ENCODE measurements at regions not wholly inside any gene's neighbourhood (a gene's known extent, or its start where the extent isn't known, plus 50 kb on each side); places are given as distances from the start of the nearest gene placed in this dataset.

GRCh38 chr14:98512501-98513251 lies 759.3 kb downstream of the BCL11B start:
- TF ChIP-seq, protein P1, sequence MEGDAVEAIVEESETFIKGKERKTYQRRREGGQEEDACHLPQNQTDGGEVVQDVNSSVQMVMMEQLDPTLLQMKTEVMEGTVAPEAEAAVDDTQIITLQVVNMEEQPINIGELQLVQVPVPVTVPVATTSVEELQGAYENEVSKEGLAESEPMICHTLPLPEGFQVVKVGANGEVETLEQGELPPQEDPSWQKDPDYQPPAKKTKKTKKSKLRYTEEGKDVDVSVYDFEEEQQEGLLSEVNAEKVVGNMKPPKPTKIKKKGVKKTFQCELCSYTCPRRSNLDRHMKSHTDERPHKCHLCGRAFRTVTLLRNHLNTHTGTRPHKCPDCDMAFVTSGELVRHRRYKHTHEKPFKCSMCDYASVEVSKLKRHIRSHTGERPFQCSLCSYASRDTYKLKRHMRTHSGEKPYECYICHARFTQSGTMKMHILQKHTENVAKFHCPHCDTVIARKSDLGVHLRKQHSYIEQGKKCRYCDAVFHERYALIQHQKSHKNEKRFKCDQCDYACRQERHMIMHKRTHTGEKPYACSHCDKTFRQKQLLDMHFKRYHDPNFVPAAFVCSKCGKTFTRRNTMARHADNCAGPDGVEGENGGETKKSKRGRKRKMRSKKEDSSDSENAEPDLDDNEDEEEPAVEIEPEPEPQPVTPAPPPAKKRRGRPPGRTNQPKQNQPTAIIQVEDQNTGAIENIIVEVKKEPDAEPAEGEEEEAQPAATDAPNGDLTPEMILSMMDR (IDR thresholded peaks at IDR 0.05; ENCODE audit: insufficient read depth, low read length, poor library complexity, severe bottlenecking), result no peak
- no peak for DNase-seq (ENCODE audit: extremely low read depth, insufficient read length)
- H3K27me3 ChIP-seq (replicated peaks; ENCODE audit: control insufficient read depth, insufficient read depth, low read length), result no peaks in the 10 kb centered on the region
- H3K36me3 ChIP-seq (ENCODE audit: control insufficient read depth, insufficient read depth, low read length), result no peaks in the 10 kb centered on the region
- no peak overlapping the region for H3K4me3 ChIP-seq (replicated peaks; ENCODE audit: low read depth, low read length)

GRCh38 chr14:98513558-98513957 lies 758.4 kb downstream of the BCL11B start:
- H3K4me3 ChIP-seq (replicated peaks; ENCODE audit: low read depth, low read length), result no peak overlapping the region
- H3K36me3 ChIP-seq (ENCODE audit: control insufficient read depth, insufficient read depth, low read length), result no peaks in the 10 kb centered on the region
- no peak for DNase-seq (ENCODE audit: extremely low read depth, insufficient read length)
- TF ChIP-seq, protein P1 (IDR thresholded peaks at IDR 0.05; ENCODE audit: insufficient read depth, low read length, poor library complexity, severe bottlenecking), result no peak
- H3K27me3 ChIP-seq (replicated peaks; ENCODE audit: control insufficient read depth, insufficient read depth, low read length), result no peaks in the 10 kb centered on the region

DNA sequence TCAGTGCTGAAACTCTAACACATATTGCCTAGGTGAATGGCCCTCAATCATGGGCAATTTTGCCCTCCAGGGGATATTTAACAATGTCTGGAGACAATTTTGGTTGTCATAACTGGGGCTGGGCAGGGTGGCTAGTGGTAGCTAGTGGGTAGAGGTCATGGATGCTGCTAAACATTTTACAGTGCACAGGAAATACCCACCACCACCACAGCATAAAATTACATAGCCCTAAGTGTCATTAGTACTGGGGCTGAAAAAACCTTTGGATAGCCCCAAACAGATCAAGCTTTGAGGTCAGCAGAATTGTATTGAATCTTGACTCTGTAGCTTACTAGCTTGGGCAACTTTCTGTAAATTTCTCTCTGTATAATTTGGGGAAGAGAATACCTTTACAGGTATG lies 758.0 kb downstream of the BCL11B start:
- Histone ChIP-seq H3K36me3 (ENCODE audit: control insufficient read depth, insufficient read depth, low read length) (no peaks in the 10 kb centered on the region), H3K4me3 (replicated peaks; ENCODE audit: low read depth, low read length) (no peak overlapping the region), H3K27me3 (replicated peaks; ENCODE audit: control insufficient read depth, insufficient read depth, low read length) (no peaks in the 10 kb centered on the region)
- TF ChIP-seq, protein P1 (IDR thresholded peaks at IDR 0.05; ENCODE audit: insufficient read depth, low read length, poor library complexity, severe bottlenecking), result no peak
- DNase-seq (ENCODE audit: extremely low read depth, insufficient read length), result no peak

- Histone ChIP-seq H3K4me3 (replicated peaks; ENCODE audit: low read depth, low read length) (no peak overlapping the region), H3K36me3 (ENCODE audit: control insufficient read depth, insufficient read depth, low read length) (no peaks in the 10 kb centered on the region), H3K27me3 (replicated peaks; ENCODE audit: control insufficient read depth, insufficient read depth, low read length) (no peaks in the 10 kb centered on the region)
- no peak for DNase-seq (ENCODE audit: extremely low read depth, insufficient read length)
- TF ChIP-seq, protein P1 (IDR thresholded peaks at IDR 0.05; ENCODE audit: insufficient read depth, low read length, poor library complexity, severe bottlenecking), result no peak
These were observed 735.7 kb downstream of the BCL11B start for GRCh38 chr14:98536256-98536655.

GRCh38 chr14:98542316-98542715 lies 729.7 kb downstream of the BCL11B start:
- TF ChIP-seq, protein P1 (IDR thresholded peaks at IDR 0.05; ENCODE audit: insufficient read depth, low read length, poor library complexity, severe bottlenecking), result no peak
- no peak for DNase-seq (ENCODE audit: extremely low read depth, insufficient read length)

More at GRCh38 chr14:98542316-98542715, 729.7 kb downstream of the BCL11B start:
- no peaks in the 10 kb centered on the region for H3K36me3 ChIP-seq (ENCODE audit: control insufficient read depth, insufficient read depth, low read length)
- no peak overlapping the region for H3K4me3 ChIP-seq (replicated peaks; ENCODE audit: low read depth, low read length)
- no peaks in the 10 kb centered on the region for H3K27me3 ChIP-seq (replicated peaks; ENCODE audit: control insufficient read depth, insufficient read depth, low read length)

Data from GM06990 (cell line).